Activated T-cell treated with anti-CD3 and anti-CD28 coated beads, Interleukin-2, amount 50 U/mL, for 4 hours (primary cell): ENCODE measurements at regions not wholly inside any gene's neighbourhood (a gene's known extent, or its start where the extent isn't known, plus 50 kb on each side); places are given as distances from the start of the nearest gene placed in this dataset.

ENCODE experiments used
- ATAC-seq, 2 donors: fragments of 200-7000 bp; cut with Tn5 transposase; one replicate each; pipeline ENCODE4 v1.10.0; 2021
- DNase-seq: peaks from one replicate; pipeline ENCODE4 v3.0.0-alpha.2; 2020
- H3K27me3 Mint-ChIP-seq: one replicate; pipeline ENCODE4 v1.8.0; 2021; ENCODE audit warnings: low read depth, mixed read lengths
- H3K36me3 Mint-ChIP-seq: one replicate; pipeline ENCODE4 v1.8.0; 2022; ENCODE audit warnings: mixed read lengths; ENCODE audit not compliant: insufficient read depth
- H3K4me1 Mint-ChIP-seq: one replicate; pipeline ENCODE4 v1.8.0; 2021; ENCODE audit warnings: low read depth, mixed read lengths
- H3K4me3 Mint-ChIP-seq: one replicate; pipeline ENCODE4 v1.8.0; 2021; ENCODE audit warnings: mild to moderate bottlenecking, moderate library complexity, mixed read lengths
- H3K9me3 Mint-ChIP-seq: one replicate; pipeline ENCODE4 v1.8.0; 2021; ENCODE audit warnings: mixed read lengths

- no peaks in the 10 kb centered on the region for H3K27me3 Mint-ChIP-seq
- H3K9me3 Mint-ChIP-seq: no peaks in the 10 kb centered on the region
- peaks cover 45% of the 10 kb centered on the region for H3K4me1 Mint-ChIP-seq
Measured at GRCh38 chr13:40385858-40386180, 280.6 kb downstream of the FOXO1 start.

GRCh38 chr13:40386586-40386985, 279.9 kb downstream of the FOXO1 start:
- Mint-ChIP-seq H3K9me3 (no peaks in the 10 kb centered on the region), H3K36me3 (no peaks in the 10 kb centered on the region), H3K4me3 (no peak overlapping the region), H3K27me3 (no peaks in the 10 kb centered on the region), H3K4me1 (peaks cover 46% of the 10 kb centered on the region)
- DNase-seq (no peak), ATAC-seq (no peak)

More at GRCh38 chr13:40385858-40386180, 280.6 kb downstream of the FOXO1 start:
- Mint-ChIP-seq H3K36me3 (no peaks in the 10 kb centered on the region), H3K4me3 (no peak overlapping the region)
- no peak for ATAC-seq
- no peak for DNase-seq

GRCh38 chr13:40387775-40388174, 278.7 kb downstream of the FOXO1 start:
- H3K4me3 Mint-ChIP-seq: peak overlapping the region; percentile 31
- H3K36me3 Mint-ChIP-seq: no peaks in the 10 kb centered on the region
- peaks cover 46% of the 10 kb centered on the region for H3K4me1 Mint-ChIP-seq
- no peak for ATAC-seq
- no peaks in the 10 kb centered on the region for H3K27me3 Mint-ChIP-seq
- DNase-seq: no peak
- no peaks in the 10 kb centered on the region for H3K9me3 Mint-ChIP-seq

GRCh38 chr13:40388617-40389016, 277.8 kb downstream of the FOXO1 start:
- peaks cover 46% of the 10 kb centered on the region for H3K4me1 Mint-ChIP-seq

GRCh38 chr13:40389081-40389641, 277.3 kb downstream of the FOXO1 start:
- ATAC-seq: peak; percentile 81 to 83
- Mint-ChIP-seq H3K4me1 (peaks cover 46% of the 10 kb centered on the region), H3K9me3 (no peaks in the 10 kb centered on the region), H3K36me3 (no peaks in the 10 kb centered on the region), H3K27me3 (no peaks in the 10 kb centered on the region), H3K4me3 (peak overlapping the region; percentile 73)
- peak; percentile 31 for DNase-seq

More at GRCh38 chr13:40388617-40389016, 277.8 kb downstream of the FOXO1 start:
- H3K36me3 Mint-ChIP-seq: no peaks in the 10 kb centered on the region
- peak overlapping the region; percentile 73 for H3K4me3 Mint-ChIP-seq
- DNase-seq (peak; percentile 66), ATAC-seq (peak; percentile 96)
- no peaks in the 10 kb centered on the region for H3K9me3 Mint-ChIP-seq
- no peaks in the 10 kb centered on the region for H3K27me3 Mint-ChIP-seq

GRCh38 chr13:40390401-40390916, 276.0 kb downstream of the FOXO1 start:
- DNase-seq: no peak
- H3K4me3 Mint-ChIP-seq: peak overlapping the region; percentile 27
- ATAC-seq: no peak
- no peaks in the 10 kb centered on the region for H3K9me3 Mint-ChIP-seq
- no peaks in the 10 kb centered on the region for H3K36me3 Mint-ChIP-seq
- no peaks in the 10 kb centered on the region for H3K27me3 Mint-ChIP-seq
- peaks cover 38% of the 10 kb centered on the region for H3K4me1 Mint-ChIP-seq

- DNase-seq: no peak
- H3K4me3 Mint-ChIP-seq: no peak overlapping the region
Measured at GRCh38 chr13:40391788-40392187, 274.7 kb downstream of the FOXO1 start.

GRCh38 chr13:40394304-40394985, 272.0 kb downstream of the FOXO1 start:
- Mint-ChIP-seq H3K4me1 (peaks cover 13% of the 10 kb centered on the region), H3K4me3 (no peak overlapping the region), H3K9me3 (peaks cover 4% of the 10 kb centered on the region), H3K27me3 (no peaks in the 10 kb centered on the region), H3K36me3 (no peaks in the 10 kb centered on the region)
- DNase-seq (no peak), ATAC-seq (no peak)

More at GRCh38 chr13:40391788-40392187, 274.7 kb downstream of the FOXO1 start:
- ATAC-seq: no peak
- no peaks in the 10 kb centered on the region for H3K36me3 Mint-ChIP-seq
- H3K27me3 Mint-ChIP-seq: no peaks in the 10 kb centered on the region
- H3K9me3 Mint-ChIP-seq: peaks cover 4% of the 10 kb centered on the region
- peaks cover 33% of the 10 kb centered on the region for H3K4me1 Mint-ChIP-seq

GRCh38 chr13:40398065-40398464, 268.4 kb downstream of the FOXO1 start:
- Mint-ChIP-seq H3K9me3 (peaks cover 4% of the 10 kb centered on the region), H3K4me3 (no peak overlapping the region), H3K36me3 (no peaks in the 10 kb centered on the region), H3K4me1 (peaks cover 14% of the 10 kb centered on the region), H3K27me3 (no peaks in the 10 kb centered on the region)
- no peak for ATAC-seq
- DNase-seq: no peak

GRCh38 chr13:40399756-40400155, 266.7 kb downstream of the FOXO1 start:
- Mint-ChIP-seq H3K36me3 (no peaks in the 10 kb centered on the region), H3K4me1 (peaks cover 14% of the 10 kb centered on the region), H3K4me3 (no peak overlapping the region), H3K9me3 (peaks cover 4% of the 10 kb centered on the region), H3K27me3 (no peaks in the 10 kb centered on the region)
- ATAC-seq (no peak), DNase-seq (no peak)

- ATAC-seq (peak; percentile 70 to 73), DNase-seq (peak; percentile 48)
- peaks cover 14% of the 10 kb centered on the region for H3K4me1 Mint-ChIP-seq
- no peaks in the 10 kb centered on the region for H3K27me3 Mint-ChIP-seq
- H3K36me3 Mint-ChIP-seq: no peaks in the 10 kb centered on the region
- H3K4me3 Mint-ChIP-seq: peak overlapping the region; percentile 14
- no peaks in the 10 kb centered on the region for H3K9me3 Mint-ChIP-seq
Measured at GRCh38 chr13:40401911-40402776, 264.3 kb downstream of the FOXO1 start.

GRCh38 chr13:40402931-40403431, 263.5 kb downstream of the FOXO1 start:
- no peaks in the 10 kb centered on the region for H3K27me3 Mint-ChIP-seq
- no peak overlapping the region for H3K4me3 Mint-ChIP-seq
- DNase-seq (no peak), ATAC-seq (no peak)
- no peaks in the 10 kb centered on the region for H3K36me3 Mint-ChIP-seq
- H3K9me3 Mint-ChIP-seq: no peaks in the 10 kb centered on the region
- peaks cover 14% of the 10 kb centered on the region for H3K4me1 Mint-ChIP-seq

- no peak overlapping the region for H3K4me3 Mint-ChIP-seq
- no peaks in the 10 kb centered on the region for H3K36me3 Mint-ChIP-seq
- ATAC-seq (no peak), DNase-seq (no peak)
- no peaks in the 10 kb centered on the region for H3K27me3 Mint-ChIP-seq
- peaks cover 14% of the 10 kb centered on the region for H3K4me1 Mint-ChIP-seq
- H3K9me3 Mint-ChIP-seq: no peaks in the 10 kb centered on the region
Measured at GRCh38 chr13:40403509-40404241, 262.8 kb downstream of the FOXO1 start.

- DNase-seq: no peak
Measured at GRCh38 chr13:40404407-40404806, 262.0 kb downstream of the FOXO1 start.

More at GRCh38 chr13:40404407-40404806, 262.0 kb downstream of the FOXO1 start:
- Mint-ChIP-seq H3K9me3 (no peaks in the 10 kb centered on the region), H3K36me3 (no peaks in the 10 kb centered on the region), H3K4me1 (peaks cover 14% of the 10 kb centered on the region), H3K27me3 (no peaks in the 10 kb centered on the region), H3K4me3 (no peak overlapping the region)
- ATAC-seq: no peak
